GM18909 (cell line): ENCODE measurements at regions not wholly inside any gene's neighbourhood (a gene's known extent, or its start where the extent isn't known, plus 50 kb on each side); places are given as distances from the start of the nearest gene placed in this dataset.
A peak's percentile ranks its signal among the peaks of the same experiment; 100 is the strongest.

Experiments used
- ATAC-seq: cut with Tn5 transposase; IDR thresholded peaks from one replicate; pipeline ENCODE4 v1.9.1; 2021; ENCODE audit warnings: mild to moderate bottlenecking; ENCODE audit not compliant: unreplicated experiment, poor library complexity

GRCh38 chr7:35465791-35466336 lies 212.0 kb upstream of the TBX20 start:
- ATAC-seq = no peak

- no peak for ATAC-seq
Observed at GRCh38 chr7:35463751-35464150, 209.9 kb upstream of the TBX20 start.

GRCh38 chr7:35463176-35463700 lies 209.3 kb upstream of the TBX20 start:
- no peak for ATAC-seq

- no peak for ATAC-seq
Observed at GRCh38 chr7:35454575-35455385, 200.9 kb upstream of the TBX20 start.

GRCh38 chr7:35450456-35451214 lies 196.7 kb upstream of the TBX20 start:
- ATAC-seq = no peak

- no peak for ATAC-seq
Observed at GRCh38 chr7:35448486-35448885, 194.6 kb upstream of the TBX20 start.

- ATAC-seq = no peak
Observed at GRCh38 chr7:35446091-35446490, 192.2 kb upstream of the TBX20 start.

GRCh38 chr7:35437619-35438275 lies 183.8 kb upstream of the TBX20 start:
- no peak for ATAC-seq

- ATAC-seq = no peak
Observed at GRCh38 chr7:35436452-35436851, 182.6 kb upstream of the TBX20 start.

GRCh38 chr7:35430547-35431153 lies 176.8 kb upstream of the TBX20 start:
- ATAC-seq = no peak

- ATAC-seq = peak; percentile 79
Observed at GRCh38 chr7:35424869-35425495, 171.1 kb upstream of the TBX20 start.

- no peak for ATAC-seq
Observed at GRCh38 chr7:35424440-35424839, 170.5 kb upstream of the TBX20 start.

GRCh38 chr7:35422715-35423114 lies 168.8 kb upstream of the TBX20 start:
- ATAC-seq = no peak

- ATAC-seq = no peak
Observed at GRCh38 chr7:35420656-35421055, 166.8 kb upstream of the TBX20 start.

GRCh38 chr7:35419391-35419755 lies 165.5 kb upstream of the TBX20 start:
- no peak for ATAC-seq

GRCh38 chr7:35418716-35419390 lies 165.0 kb upstream of the TBX20 start:
- ATAC-seq = no peak

GRCh38 chr7:35416568-35416967 lies 162.7 kb upstream of the TBX20 start:
- ATAC-seq = no peak

GRCh38 chr7:35415411-35415822 lies 161.5 kb upstream of the TBX20 start:
- no peak for ATAC-seq

GRCh38 chr7:35411331-35411730 lies 157.4 kb upstream of the TBX20 start:
- no peak for ATAC-seq
